Peyer's patch (tissue), 4 donors: ENCODE measurements at regions not wholly inside any gene's neighbourhood (a gene's known extent, or its start where the extent isn't known, plus 50 kb on each side); places are given as distances from the start of the nearest gene placed in this dataset.

ENCODE experiments used
- CTCF ChIP-seq, 6 experiments: fragments of 450-650 bp in 4 of 6; fragments of 200-600 bp in 2 of 6; sonication (generic) in 1 of 6; IDR thresholded peaks; one replicate each; pipeline ENCODE4 v1.5.1; 2017 to 2019; ENCODE audit warnings: antibody characterized with exemption in 6 of 6, mild to moderate bottlenecking in 3 of 6, moderate library complexity in 1 of 6
- POLR2A ChIP-seq, 2 donors: fragments of 450-650 bp; IDR thresholded peaks; one replicate each; pipeline ENCODE4 v1.5.1; 2017; ENCODE audit warnings: antibody characterized with exemption in 2 of 2, mild to moderate bottlenecking in 2 of 2, moderate library complexity in 2 of 2

- TF ChIP-seq CTCF (IDR thresholded peaks at IDR 0.05) (no peak), POLR2A (IDR thresholded peaks at IDR 0.05) (no peak)
These were observed 108.4 kb upstream of the NREP start for GRCh38 chr5:111865356-111865755.
